ENCODE measurements at regions not wholly inside any gene's neighbourhood (a gene's known extent, or its start where the extent isn't known, plus 50 kb on each side); places are given as distances from the start of the nearest gene placed in this dataset.
A peak's percentile ranks its signal among the peaks of the same experiment; 100 is the strongest.
"Not testable (repeated sequence)": the region's sequence is repeated elsewhere in the genome, so short reads cannot be mapped to it uniquely, and the experiment has no call there.

- no peak for DNase-seq
Measured at GRCh38 chr14:104230946-104231345, 92.6 kb downstream of the KIF26A start.

GRCh38 chr14:104232070-104232484, 93.7 kb downstream of the KIF26A start:
- DNase-seq: no peak

GRCh38 chr14:104234007-104234786, 95.8 kb downstream of the KIF26A start:
- not testable (repeated sequence) for DNase-seq

DNA sequence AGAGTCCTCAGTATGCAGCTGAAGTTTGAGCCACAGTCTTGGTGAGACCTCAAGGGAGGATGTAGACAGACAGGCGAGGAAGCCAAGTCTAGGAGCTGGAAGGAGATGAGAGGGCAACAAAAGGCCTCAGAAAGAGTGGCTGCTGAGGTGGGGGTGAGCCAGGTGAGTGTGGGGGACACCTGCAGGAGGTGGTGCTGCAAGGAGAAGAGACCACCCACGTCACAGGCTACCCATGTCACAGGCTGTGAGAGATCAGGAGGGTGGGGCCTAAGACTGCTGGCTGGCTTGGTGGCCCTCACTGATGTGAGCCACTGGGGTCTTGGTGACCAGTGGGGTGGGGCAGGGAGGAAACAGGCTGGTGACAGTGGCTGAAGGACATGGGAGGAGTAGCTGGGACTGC, 97.3 kb downstream of the KIF26A start:
- DNase-seq: no peak

DNA sequence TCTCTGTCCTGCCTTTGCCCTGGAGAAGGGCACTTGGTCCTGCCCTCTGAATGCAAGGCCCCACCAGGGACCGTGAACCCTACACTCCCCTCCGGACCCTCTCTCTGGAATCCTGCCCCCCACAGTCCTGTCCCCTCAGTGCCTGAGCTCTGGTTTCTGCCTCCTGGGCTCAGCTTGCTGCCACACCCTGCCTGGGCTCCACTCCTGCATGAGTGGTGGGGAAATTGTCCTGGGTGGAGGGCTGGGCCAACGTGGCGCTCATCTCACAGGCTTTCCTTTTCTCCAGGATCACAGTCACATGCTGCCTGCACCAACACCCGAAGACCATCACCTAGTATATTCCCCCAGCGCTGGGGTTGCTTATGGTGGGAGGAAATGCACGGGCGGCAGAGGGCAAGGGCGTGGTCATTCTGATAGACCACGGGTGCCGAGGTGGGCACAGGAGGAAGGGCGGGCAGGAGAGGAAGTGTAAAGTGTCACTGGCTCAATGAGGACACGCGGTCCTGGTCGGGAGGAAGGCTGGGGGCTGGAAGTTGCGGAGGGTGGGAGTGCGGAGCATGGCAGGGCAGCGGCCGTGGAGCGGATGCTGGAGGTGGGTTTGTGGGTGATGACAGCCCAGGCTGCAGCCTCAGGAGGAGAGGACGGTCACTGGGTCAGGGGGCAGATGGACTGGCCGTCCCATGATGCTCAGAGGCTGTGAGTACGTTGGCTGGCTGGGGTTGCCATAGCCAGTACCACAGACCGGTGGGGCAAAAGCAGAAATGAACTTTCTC, 99.5 kb downstream of the KIF26A start:
- peak; percentile 1 for DNase-seq

DNA sequence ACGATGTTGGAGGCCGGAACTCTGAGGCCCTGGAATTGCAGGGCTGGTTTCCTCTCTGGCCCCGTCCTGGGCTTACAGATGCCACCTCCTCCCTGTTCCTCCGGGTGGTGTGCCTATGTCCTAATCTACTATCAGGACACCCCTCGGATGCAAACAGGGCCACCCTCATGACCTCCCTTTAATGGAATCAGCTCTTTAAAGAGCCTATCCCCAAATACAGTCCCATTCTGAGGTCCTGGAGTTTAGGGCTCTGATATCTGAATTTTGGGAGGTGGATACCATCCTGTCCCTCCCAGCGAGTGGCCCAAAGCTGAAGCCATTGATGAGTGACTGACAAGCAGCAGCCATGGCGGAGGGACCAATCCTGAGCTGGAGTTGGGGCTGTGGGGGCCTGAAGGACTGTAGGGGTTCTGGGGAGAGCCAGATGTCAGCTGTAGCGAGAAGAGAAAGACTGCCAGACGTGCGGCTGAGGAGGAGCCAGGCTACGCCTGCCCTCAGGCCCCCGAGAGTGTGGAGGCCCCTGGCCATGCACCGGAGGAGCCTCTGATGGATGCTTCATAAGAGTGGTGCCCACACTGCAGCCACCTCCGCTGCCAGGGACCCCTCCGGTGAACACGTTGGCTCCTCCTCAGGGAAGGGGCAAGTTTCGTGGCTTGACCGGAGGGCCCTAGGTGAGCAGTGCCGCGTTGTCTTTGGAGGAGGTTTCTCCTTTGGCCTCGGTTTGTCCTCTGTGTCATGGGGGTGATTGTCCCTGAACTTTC, 100.2 kb downstream of the KIF26A start:
- DNase-seq: no peak

- no peak for DNase-seq
Measured at GRCh38 chr14:104239185-104239775, 100.9 kb downstream of the KIF26A start.

GRCh38 chr14:104239861-104240301, 101.5 kb downstream of the KIF26A start:
- peak; percentile 1 for DNase-seq

DNA sequence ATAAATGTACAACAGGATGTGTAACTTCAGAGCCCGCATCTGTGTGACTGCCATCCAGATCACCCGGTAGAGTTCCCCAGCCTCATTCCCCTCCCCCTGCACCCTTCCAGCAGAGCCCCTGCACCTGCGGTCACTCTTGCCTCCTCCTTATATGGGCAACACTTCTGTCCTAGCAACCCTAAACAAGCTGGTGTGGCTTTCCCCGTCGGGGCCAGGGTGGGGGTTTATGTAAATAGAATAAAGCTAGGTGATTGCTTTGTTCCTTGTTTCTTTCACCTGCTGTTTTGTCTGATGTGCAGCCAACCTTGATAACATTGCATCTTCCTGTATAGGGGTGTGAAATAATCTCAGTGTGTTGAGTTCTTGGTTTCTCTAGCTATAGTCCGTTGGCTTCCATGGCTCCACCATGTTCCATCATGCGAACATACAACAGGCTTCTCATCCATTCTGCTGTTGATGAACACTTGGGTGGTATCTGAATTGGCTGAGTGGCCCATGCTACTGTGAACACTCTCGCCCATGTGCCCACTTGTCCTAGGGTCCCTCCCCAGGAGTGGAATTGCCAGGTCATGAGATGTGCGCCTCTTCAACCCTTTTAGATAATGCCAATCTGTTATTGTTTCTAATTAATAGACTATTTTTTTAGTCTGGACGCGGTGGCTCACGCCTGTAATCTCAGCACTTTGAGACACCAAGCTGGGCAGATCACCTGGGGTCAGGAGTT, 102.2 kb downstream of the KIF26A start:
- peak; percentile 12 for DNase-seq

GRCh38 chr14:104243200-104243599, 104.8 kb downstream of the KIF26A start:
- DNase-seq: no peak

- DNase-seq: no peak
Measured at GRCh38 chr14:104244221-104245011, 106.0 kb downstream of the KIF26A start.

DNA sequence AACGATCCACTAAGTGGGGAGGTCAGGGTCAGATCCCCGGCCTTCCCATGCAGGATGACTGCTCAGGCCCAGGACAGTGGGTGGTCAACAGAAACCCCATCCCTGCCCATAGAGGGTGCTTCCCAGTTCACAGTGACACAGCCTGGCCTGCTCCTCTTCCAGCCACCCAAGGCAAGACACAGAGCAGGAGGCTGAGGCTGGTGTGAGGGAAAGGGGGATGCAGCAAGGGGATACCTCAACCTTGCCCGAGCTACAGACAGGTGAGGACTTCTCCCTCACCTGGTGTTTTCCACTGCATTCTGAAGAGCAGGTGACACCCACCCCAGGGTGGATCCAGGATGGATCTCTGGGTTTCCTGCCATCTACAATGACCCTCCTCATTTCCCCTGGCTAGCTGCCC, 106.7 kb downstream of the KIF26A start:
- DNase-seq: no peak

DNA sequence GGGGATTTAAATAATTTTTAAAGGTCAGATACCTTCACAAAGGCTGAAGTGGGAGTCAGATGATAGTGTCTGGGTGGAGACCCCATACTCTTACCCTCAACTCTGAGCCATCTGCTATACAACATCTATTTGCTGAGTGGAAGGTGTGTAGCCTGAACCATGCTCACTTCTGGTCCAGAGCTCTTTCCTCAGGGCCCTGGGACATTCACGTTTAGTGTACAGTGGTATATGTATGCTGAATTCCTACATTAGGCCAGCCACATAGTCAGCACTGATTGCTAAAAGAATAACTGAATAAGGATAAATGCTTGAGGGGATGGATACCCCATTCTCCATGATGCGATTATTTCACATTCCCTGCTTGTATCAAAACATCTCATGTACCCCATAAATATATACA, 107.3 kb downstream of the KIF26A start:
- no peak for DNase-seq

- DNase-seq: no peak
Measured at GRCh38 chr14:104246401-104247335, 108.3 kb downstream of the KIF26A start.

DNA sequence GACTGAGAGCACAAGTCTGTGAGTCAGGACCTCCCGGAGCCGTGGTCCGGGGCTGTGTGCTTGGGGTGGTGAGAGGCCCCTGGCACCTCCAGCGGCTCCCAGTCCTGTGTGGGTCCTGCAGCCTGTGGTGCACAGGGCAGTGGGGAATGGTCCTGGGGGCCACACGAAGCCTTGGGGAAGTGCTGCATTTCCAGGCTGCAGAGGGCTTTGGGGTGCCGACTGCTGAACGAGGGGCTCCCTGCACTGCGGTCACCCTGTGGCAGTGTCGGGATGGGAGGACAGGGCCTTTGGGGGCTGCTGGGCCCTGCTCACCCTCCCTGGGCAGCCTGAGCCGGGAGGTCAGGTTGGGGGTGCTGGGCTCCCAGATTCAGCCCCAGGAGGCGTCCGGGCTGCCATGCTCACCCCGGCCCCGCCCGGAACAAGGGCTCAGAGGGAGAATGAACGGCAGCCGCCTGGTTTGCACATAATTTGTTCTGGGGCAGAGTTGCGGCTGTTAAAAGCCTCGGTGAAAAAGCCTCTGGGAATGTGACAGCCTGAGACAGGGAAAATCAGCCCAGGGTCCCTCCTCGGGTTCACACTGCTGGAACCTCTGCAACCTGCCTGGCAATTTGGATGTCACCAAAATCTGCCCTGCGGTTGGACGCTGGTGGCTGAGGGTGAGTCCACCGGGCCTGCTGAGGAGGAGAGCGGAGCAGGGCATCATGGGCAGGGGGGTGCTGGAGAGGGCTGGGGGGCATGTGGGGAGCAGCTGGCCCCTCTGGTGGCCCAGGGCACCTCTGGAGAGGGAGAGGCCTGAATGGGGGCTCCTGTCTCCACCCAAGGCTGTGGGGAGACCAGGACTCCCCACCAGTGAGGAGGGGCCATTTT, 109.2 kb downstream of the KIF26A start:
- DNase-seq: no peak

DNA sequence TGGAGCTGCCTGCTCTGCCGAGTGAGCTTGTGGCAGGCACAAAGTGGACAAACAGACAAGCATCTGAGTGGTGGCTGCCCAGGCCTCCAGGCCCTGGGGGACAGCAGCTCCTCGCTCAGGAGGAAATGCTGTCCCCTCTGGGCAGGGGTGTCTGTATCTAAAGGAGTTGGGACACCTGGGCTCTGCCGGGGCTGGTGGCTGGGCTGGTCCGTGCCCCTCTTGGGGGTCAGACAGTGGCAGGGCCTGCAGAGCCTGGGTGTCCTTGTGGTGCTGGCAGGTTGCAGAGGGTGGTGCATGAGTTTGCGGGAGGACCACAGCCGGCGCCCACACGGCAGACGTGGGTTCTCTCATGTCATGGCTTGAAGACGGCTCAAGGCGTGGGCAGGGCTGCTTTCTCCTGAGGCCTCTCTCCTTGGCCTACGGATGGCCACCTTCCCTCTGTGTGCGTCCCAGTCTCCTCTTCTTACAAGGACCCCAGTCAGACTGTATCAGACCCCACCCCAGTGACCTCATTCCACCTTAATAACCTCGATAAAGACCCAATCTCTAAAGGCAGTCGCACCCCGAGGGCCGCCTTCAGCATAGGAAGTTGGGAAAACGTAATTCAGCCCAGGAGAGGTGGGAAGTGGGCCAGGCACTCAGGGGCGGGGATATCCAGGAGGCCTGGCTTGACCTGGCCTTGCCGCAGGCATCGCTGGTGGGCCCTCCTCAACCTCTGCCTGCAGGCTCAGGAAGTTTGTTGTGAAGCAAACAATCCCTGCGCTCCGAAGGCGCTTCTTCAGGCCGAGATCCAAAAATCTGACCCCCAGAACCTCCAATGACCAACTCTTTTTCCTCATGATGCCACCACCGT, 110.0 kb downstream of the KIF26A start:
- DNase-seq: no peak

- no peak for DNase-seq
Measured at GRCh38 chr14:104249089-104249488, 110.7 kb downstream of the KIF26A start.

DNA sequence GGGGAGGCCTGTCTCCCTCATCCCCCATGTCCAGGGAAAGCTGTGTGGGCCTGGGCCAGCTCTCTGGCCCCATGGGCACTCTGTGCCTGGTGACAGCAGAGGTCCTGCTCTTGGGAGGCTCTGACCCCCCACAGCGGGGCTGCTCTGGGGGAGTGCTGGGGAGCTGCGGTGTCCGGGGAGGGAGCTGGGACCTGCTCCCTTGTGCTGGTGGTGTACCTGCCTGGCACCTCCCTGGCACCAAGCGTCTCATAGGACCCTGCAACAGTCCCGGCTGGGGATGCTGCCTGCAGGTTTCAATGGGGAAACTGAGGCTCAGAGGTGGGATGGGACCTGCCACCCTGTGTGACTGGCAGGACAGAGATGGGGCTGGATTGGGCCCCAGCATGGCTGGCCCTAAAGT, 111.3 kb downstream of the KIF26A start:
- no peak for DNase-seq

Measured in stimulated activated CD8-positive, alpha-beta memory T cell treated with anti-CD3 and anti-CD28 coated beads, Interleukin-4, amount 100 ng/mL, for 48 hours (primary cell).